Keratinocyte (primary cell): ENCODE measurements at regions not wholly inside any gene's neighbourhood (a gene's known extent, or its start where the extent isn't known, plus 50 kb on each side); places are given as distances from the start of the nearest gene placed in this dataset.

Experiments used
- DNase-seq: peaks from one replicate; pipeline ENCODE4 v3.0.0-alpha.2; 2011; ENCODE audit warnings: low read depth, missing footprints, low spot score
- FAIRE-seq: peaks from 2 replicates; lab custom pipeline; 2011; peaks lifted over from hg19 to GRCh38; lab: Jason Lieb, UNC
- H2AFZ ChIP-seq: 2 replicates; pipeline ENCODE4 v1.6.0; 2012; ENCODE audit warnings: low read length, control low read depth, inconsistent platforms; ENCODE audit not compliant: control insufficient read depth
- H3K27ac ChIP-seq: 2 replicates; pipeline ENCODE4 v1.5.1; 2011; ENCODE audit warnings: low read length; ENCODE audit not compliant: control insufficient read depth, insufficient read depth
- H3K27me3 ChIP-seq: 3 replicates; pipeline ENCODE4 v1.6.0; 2011; ENCODE audit warnings: low read length; ENCODE audit not compliant: control insufficient read depth, insufficient read depth; ENCODE audit errors: extremely low read depth
- H3K36me3 ChIP-seq, 2 experiments: 2 replicates in 1 of 2; 3 replicates in 1 of 2; pipeline ENCODE4 v1.5.1; 2011; ENCODE audit warnings: low read length in 2 of 2, mild to moderate bottlenecking in 1 of 2; ENCODE audit not compliant: control insufficient read depth in 2 of 2, insufficient read depth in 2 of 2; ENCODE audit errors: extremely low read depth in 1 of 2
- H3K4me1 ChIP-seq: 3 replicates; pipeline ENCODE4 v1.5.1; 2011; ENCODE audit warnings: low read length; ENCODE audit not compliant: control insufficient read depth, insufficient read depth; ENCODE audit errors: extremely low read depth
- H3K4me2 ChIP-seq: 3 replicates; pipeline ENCODE4 v1.6.0; 2011; ENCODE audit warnings: low read depth, low read length; ENCODE audit not compliant: control insufficient read depth, insufficient read depth; ENCODE audit errors: extremely low read depth
- H3K4me3 ChIP-seq, 3 experiments: fragments of 200-600 bp in 1 of 3; sonication (generic) in 1 of 3; 2 replicates in 2 of 3; 3 replicates in 1 of 3; pipeline ENCODE4 v1.5.1; 2011 to 2016; ENCODE audit warnings: low read length in 3 of 3, mild to moderate bottlenecking in 3 of 3, control low read depth in 2 of 3, inconsistent platforms in 1 of 3, low read depth in 1 of 3, mixed read lengths in 1 of 3, mixed run types in 1 of 3, moderate library complexity in 1 of 3; ENCODE audit not compliant: control insufficient read depth in 2 of 3, insufficient read depth in 2 of 3; ENCODE audit errors: extremely low read depth in 1 of 3
- H3K79me2 ChIP-seq: 2 replicates; pipeline ENCODE4 v1.6.0; 2012; ENCODE audit warnings: low read length; ENCODE audit not compliant: control insufficient read depth, insufficient read depth
- H3K9ac ChIP-seq: 3 replicates; pipeline ENCODE4 v1.6.0; 2011; ENCODE audit warnings: low read length; ENCODE audit not compliant: control insufficient read depth, insufficient read depth; ENCODE audit errors: extremely low read depth
- H3K9me1 ChIP-seq: 3 replicates; pipeline ENCODE4 v1.6.0; 2011; ENCODE audit warnings: low read length; ENCODE audit not compliant: control insufficient read depth, insufficient read depth; ENCODE audit errors: extremely low read depth
- H3K9me3 ChIP-seq: 2 replicates; pipeline ENCODE4 v1.5.1; 2012; ENCODE audit warnings: low read depth, low read length; ENCODE audit not compliant: control insufficient read depth
- H4K20me1 ChIP-seq: 3 replicates; pipeline ENCODE4 v1.6.0; 2011; ENCODE audit warnings: low read length; ENCODE audit not compliant: control insufficient read depth, insufficient read depth; ENCODE audit errors: extremely low read depth
- CTCF ChIP-seq, 3 experiments: IDR thresholded peaks in 1 of 3; conservative IDR thresholded peaks in 1 of 3; optimal IDR thresholded peaks in 1 of 3; 2 replicates in 2 of 3; 3 replicates in 1 of 3; pipeline versions ENCODE3 to v1.5.1; 2011; ENCODE audit warnings: low read length in 3 of 3, mild to moderate bottlenecking in 3 of 3, moderate library complexity in 2 of 3, control low read depth in 1 of 3, inconsistent platforms in 1 of 3; ENCODE audit not compliant: insufficient read depth in 2 of 3; ENCODE audit errors: extremely low read depth in 1 of 3
- EZH2 ChIP-seq: IDR thresholded peaks from one replicate; pipeline ENCODE4 v1.6.1; 2012; ENCODE audit warnings: inconsistent platforms, mild to moderate bottlenecking, low read length, moderate library complexity
- dilution Hi-C: fragments of 300-500 bp; cut with MboI; formaldehyde crosslinking; loops from one replicate; pipeline ENCODE4 v1.7.0; 2020; ENCODE audit warnings: low sequenced_read_pairs; ENCODE audit not compliant: extremely low pct_ligation_motif_present

GRCh38 chr14:73795974-73796373, 55.7 kb upstream of the PTGR2 start:
- Histone ChIP-seq H3K36me3 (no peaks in the 10 kb centered on the region), H3K9me3 (no peaks in the 10 kb centered on the region), H3K27me3 (no peaks in the 10 kb centered on the region), H3K4me1 (peaks cover 36% of the 10 kb centered on the region), H2AFZ (no peak overlapping the region), H4K20me1 (no peaks in the 10 kb centered on the region), H3K4me3 (no peak overlapping the region), H3K79me2 (no peaks in the 10 kb centered on the region), H3K9ac (no peak overlapping the region), H3K9me1 (no peaks in the 10 kb centered on the region), H3K27ac (peak overlapping the region; percentile 46), H3K4me2 (peak overlapping the region; percentile 54)
- dilution Hi-C loops, result no loop called here
- FAIRE-seq (peak; percentile 89), DNase-seq (no peak)
- TF ChIP-seq CTCF (optimal IDR thresholded peaks at IDR 0.05 in 1 of 3, IDR thresholded peaks at IDR 0.05 in 1 of 3, conservative IDR thresholded peaks at IDR 0.05 in 1 of 3; ENCODE audit: extremely low read depth in 1 of 3, insufficient read depth in 2 of 3, low read length in 3 of 3) (no peak), EZH2 (no peak)

GRCh38 chr14:73795466-73795865, 56.2 kb upstream of the PTGR2 start:
- no peak for DNase-seq
- no peak for TF ChIP-seq EZH2
- TF ChIP-seq CTCF (optimal IDR thresholded peaks at IDR 0.05 in 1 of 3, IDR thresholded peaks at IDR 0.05 in 1 of 3, conservative IDR thresholded peaks at IDR 0.05 in 1 of 3; ENCODE audit: extremely low read depth in 1 of 3, insufficient read depth in 2 of 3, low read length in 3 of 3), result no peak
- Histone ChIP-seq H3K4me3 (no peak overlapping the region), H3K9ac (no peak overlapping the region), H3K4me2 (peak overlapping the region; percentile 46), H3K27me3 (no peaks in the 10 kb centered on the region), H3K9me3 (no peaks in the 10 kb centered on the region), H4K20me1 (no peaks in the 10 kb centered on the region), H3K36me3 (no peaks in the 10 kb centered on the region), H2AFZ (no peak overlapping the region), H3K79me2 (no peaks in the 10 kb centered on the region), H3K9me1 (no peaks in the 10 kb centered on the region), H3K27ac (peak overlapping the region; percentile 2), H3K4me1 (peaks cover 41% of the 10 kb centered on the region)
- FAIRE-seq, result no peak
- dilution Hi-C loops, result no loop called here
